HL-60 (cell line): ENCODE measurements at regions not wholly inside any gene's neighbourhood (a gene's known extent, or its start where the extent isn't known, plus 50 kb on each side); places are given as distances from the start of the nearest gene placed in this dataset.

Experiments
- DNase-seq, 2 experiments: peaks; one replicate each; pipeline ENCODE4 v3.0.0-alpha.2; 2010 to 2020; ENCODE audit warnings: low read depth in 1 of 2, low spot score in 1 of 2
- H3K27ac ChIP-seq: fragments of 250-450 bp; sonication (Bioruptor Pico); replicated peaks from 2 replicates; pipeline ENCODE4 v1.5.1; 2020; ENCODE audit warnings: mild to moderate bottlenecking, moderate library complexity
- H3K27me3 ChIP-seq: fragments of 250-450 bp; sonication (Bioruptor Pico); 2 replicates; pipeline ENCODE4 v1.5.1; 2021; ENCODE audit warnings: mild to moderate bottlenecking, moderate library complexity; ENCODE audit not compliant: insufficient read depth, poor library complexity, severe bottlenecking
- H3K4me3 ChIP-seq: replicated peaks from 2 replicates; pipeline ENCODE4 v1.5.1; 2011; ENCODE audit warnings: mild to moderate bottlenecking, control low read depth, low read length; ENCODE audit not compliant: insufficient read depth
- CTCF ChIP-seq: IDR thresholded peaks from one replicate; pipeline ENCODE4 v1.5.1; 2011; ENCODE audit warnings: low read length, control low read depth, inconsistent platforms; ENCODE audit not compliant: insufficient read depth
- GABPA ChIP-seq: IDR thresholded peaks from 2 replicates; pipeline ENCODE4 v1.6.1; 2012; ENCODE audit warnings: low read depth
- POLR2AphosphoS5 ChIP-seq: IDR thresholded peaks from 2 replicates; pipeline ENCODE4 v1.6.1; 2012; ENCODE audit warnings: low read depth
- REST ChIP-seq: IDR thresholded peaks from 2 replicates; pipeline ENCODE4 v1.6.1; 2012; ENCODE audit warnings: low read depth; ENCODE audit not compliant: insufficient replicate concordance
- SPI1 ChIP-seq: IDR thresholded peaks from 2 replicates; pipeline ENCODE4 v1.6.1; 2012; ENCODE audit warnings: low read depth, mild to moderate bottlenecking, borderline replicate concordance

DNA sequence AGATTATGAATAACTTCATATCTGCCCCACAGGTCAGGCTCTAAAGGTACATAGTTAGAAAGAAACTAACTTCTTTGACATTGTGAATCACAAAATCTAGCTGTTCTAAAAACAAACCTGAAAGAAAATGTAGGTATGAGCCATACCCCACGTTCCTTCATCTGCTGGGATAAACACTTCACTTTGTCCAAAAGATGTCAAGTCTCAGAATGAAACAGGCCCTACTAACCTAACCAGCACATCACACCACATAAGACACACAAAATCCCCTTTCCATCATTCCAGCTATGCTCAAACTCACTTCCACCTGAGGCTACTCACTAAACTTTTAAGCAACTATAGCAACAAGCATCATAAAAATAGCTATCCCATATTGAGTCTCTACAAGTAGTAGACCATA is 65.2 kb upstream of the GJA5 start:
- Histone ChIP-seq H3K27ac (no peak overlapping the region), H3K27me3 (no peaks in the 10 kb centered on the region), H3K4me3 (no peak overlapping the region)
- DNase-seq, result no peak
- TF ChIP-seq POLR2AphosphoS5 (no peak), CTCF (no peak), SPI1 (no peak)

DNA sequence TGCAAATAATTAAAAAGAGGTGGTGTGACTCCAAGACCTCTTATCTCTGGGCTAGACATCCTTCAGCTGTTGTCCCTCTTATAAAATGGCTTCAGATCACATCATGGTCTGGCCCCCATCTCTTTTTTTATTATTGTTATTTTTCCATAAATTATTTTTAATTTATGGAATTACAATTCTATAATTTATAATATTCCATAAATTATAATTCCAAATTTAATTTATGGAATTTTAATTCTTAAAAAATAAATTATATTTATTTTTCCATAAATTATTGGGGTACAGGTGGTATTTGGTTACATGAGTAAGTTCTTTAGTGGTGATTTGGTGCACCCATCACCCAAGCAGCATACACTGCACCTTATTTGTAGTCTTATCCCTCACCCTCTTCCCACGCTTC is 65.9 kb upstream of the GJA5 start:
- Histone ChIP-seq H3K27me3 (no peaks in the 10 kb centered on the region), H3K4me3 (no peak overlapping the region), H3K27ac (no peak overlapping the region)
- TF ChIP-seq CTCF (no peak), SPI1 (no peak), REST (no peak), POLR2AphosphoS5 (no peak), GABPA (no peak)
- DNase-seq, result no peak

- Histone ChIP-seq H3K27me3 (peaks cover 2% of the 10 kb centered on the region), H3K27ac (no peak overlapping the region), H3K4me3 (no peak overlapping the region)
- no peak for TF ChIP-seq GABPA
- TF ChIP-seq CTCF, result no peak
- TF ChIP-seq SPI1, result no peak
- no peak for TF ChIP-seq POLR2AphosphoS5
- no peak for TF ChIP-seq REST
- DNase-seq, result no peak
Measured at GRCh38 chr1:147833231-147833860, 69.2 kb upstream of the GJA8 start.

GRCh38 chr1:147834181-147834580 is 68.4 kb upstream of the GJA8 start:
- Histone ChIP-seq H3K27ac (no peak overlapping the region), H3K27me3 (peaks cover 2% of the 10 kb centered on the region), H3K4me3 (no peak overlapping the region)
- DNase-seq, result no peak
- no peak for TF ChIP-seq POLR2AphosphoS5
- TF ChIP-seq GABPA, result no peak
- no peak for TF ChIP-seq CTCF
- no peak for TF ChIP-seq REST
- no peak for TF ChIP-seq SPI1
